B cell (primary cell): ENCODE measurements at regions not wholly inside any gene's neighbourhood (a gene's known extent, or its start where the extent isn't known, plus 50 kb on each side); places are given as distances from the start of the nearest gene placed in this dataset.

Experiments
- ATAC-seq: fragments of 200-7000 bp; cut with Tn5 transposase; one replicate; pipeline ENCODE4 v1.10.0; 2021; ENCODE audit warnings: low read depth, mild to moderate bottlenecking, moderate number of reproducible peaks, moderate library complexity
- CTCF ChIA-PET: fragments of 350-600 bp; sonication (Branson Sonifier 250); formaldehyde crosslinking; loops from one replicate; lab custom pipeline; 2021; ENCODE audit warnings: antibody characterized with exemption, inconsistent platforms; lab: Charles Lee
- POLR2A ChIA-PET: fragments of 350-600 bp; sonication (Branson Sonifier 250); formaldehyde crosslinking; loops from one replicate; lab custom pipeline; 2021; ENCODE audit warnings: antibody characterized with exemption; lab: Charles Lee
- DNase-seq: peaks from one replicate; pipeline ENCODE4 v3.0.0; 2013
- H2AFZ ChIP-seq: 2 replicates; pipeline ENCODE4 v1.6.1; 2012; ENCODE audit warnings: mild to moderate bottlenecking, low read depth, low read length; ENCODE audit not compliant: insufficient read depth, poor library complexity, severe bottlenecking
- H3K27ac ChIP-seq, 2 donors: 1 replicate in 1 of 2; 2 replicates in 1 of 2; pipeline ENCODE4 v1.5.1; 2012 to 2013; ENCODE audit warnings: low read length in 2 of 2, mild to moderate bottlenecking in 2 of 2, moderate library complexity in 1 of 2
- H3K27me3 ChIP-seq, 4 experiments: fragments of 200-600 bp in 1 of 4; sonication (generic) in 1 of 4; replicated peaks in 1 of 4; 1 replicate in 2 of 4; 2 replicates in 2 of 4; pipeline versions ENCODE4 v1.6.1 to v1.7.0; 2013 to 2016; ENCODE audit warnings: low read length in 3 of 4, mild to moderate bottlenecking in 2 of 4, mixed read lengths in 1 of 4, moderate library complexity in 1 of 4; ENCODE audit not compliant: insufficient read depth in 4 of 4, control insufficient read depth in 3 of 4; ENCODE audit errors: control extremely low read depth in 1 of 4
- H3K36me3 ChIP-seq, 2 experiments: replicated peaks in 1 of 2; 1 replicate in 1 of 2; 2 replicates in 1 of 2; pipeline versions ENCODE4 v1.6.1 to v1.7.1; 2013; ENCODE audit warnings: low read length in 1 of 2; ENCODE audit not compliant: insufficient read depth in 2 of 2, control insufficient read depth in 1 of 2; ENCODE audit errors: control extremely low read depth in 1 of 2, extremely low read depth in 1 of 2
- H3K4me1 ChIP-seq, 2 donors: fragments of 200-600 bp in 1 of 2; sonication (generic) in 1 of 2; 1 replicate in 1 of 2; 2 replicates in 1 of 2; pipeline versions ENCODE4 v1.5.1 to v1.6.1; 2013 to 2017; ENCODE audit warnings: low read length in 2 of 2; ENCODE audit not compliant: control insufficient read depth in 2 of 2, insufficient read depth in 2 of 2
- H3K4me2 ChIP-seq: replicated peaks from 2 replicates; pipeline ENCODE3; 2012; ENCODE audit warnings: mild to moderate bottlenecking, low read depth, low read length; ENCODE audit not compliant: poor library complexity, severe bottlenecking
- H3K4me3 ChIP-seq, 5 experiments: fragments of 200-600 bp in 1 of 5; sonication (generic) in 1 of 5; 1 replicate in 3 of 5; 2 replicates in 2 of 5; pipeline versions ENCODE4 v1.5.1 to v1.7.0; 2011 to 2016; ENCODE audit warnings: low read length in 4 of 5, mild to moderate bottlenecking in 4 of 5, low read depth in 2 of 5, control low read depth in 1 of 5, moderate library complexity in 1 of 5; ENCODE audit not compliant: insufficient read depth in 1 of 5; ENCODE audit errors: control extremely low read depth in 1 of 5, extremely low read depth in 1 of 5
- H3K79me2 ChIP-seq: fragments of 200-600 bp; sonication (generic); one replicate; pipeline ENCODE4 v1.6.0; 2016; ENCODE audit warnings: low read length; ENCODE audit not compliant: control insufficient read depth, insufficient read depth
- H3K9ac ChIP-seq: fragments of 200-600 bp; sonication (generic); 2 replicates; pipeline ENCODE4 v1.6.1; 2017; ENCODE audit warnings: mild to moderate bottlenecking, low read length, moderate library complexity
- H3K9me3 ChIP-seq, 3 donors: one replicate each; pipeline versions ENCODE4 v1.6.1 to v1.7.1; 2013; ENCODE audit warnings: low read length in 2 of 3; ENCODE audit not compliant: control insufficient read depth in 2 of 3, insufficient read depth in 1 of 3; ENCODE audit errors: control extremely low read depth in 1 of 3
- H4K20me1 ChIP-seq: 2 replicates; pipeline ENCODE4 v1.6.0; 2012; ENCODE audit warnings: mild to moderate bottlenecking, low read length; ENCODE audit not compliant: insufficient read depth, control insufficient read depth, poor library complexity, severe bottlenecking
- H3K27ac Mint-ChIP-seq: one replicate; pipeline ENCODE4 v1.8.0; 2021; ENCODE audit warnings: mixed read lengths
- H3K27me3 Mint-ChIP-seq: one replicate; pipeline ENCODE4 v1.8.0; 2021; ENCODE audit warnings: mixed read lengths
- H3K4me1 Mint-ChIP-seq: one replicate; pipeline ENCODE4 v1.8.0; 2021; ENCODE audit warnings: mixed read lengths
- H3K4me3 Mint-ChIP-seq: one replicate; pipeline ENCODE4 v1.8.0; 2021; ENCODE audit warnings: mixed read lengths
- H3K9me3 Mint-ChIP-seq: one replicate; pipeline ENCODE4 v1.8.0; 2022; ENCODE audit warnings: mixed read lengths; ENCODE audit not compliant: insufficient read depth
- EZH2 ChIP-seq: IDR thresholded peaks from 2 replicates; pipeline ENCODE4 v1.6.1; 2012; ENCODE audit warnings: borderline replicate concordance, low read depth, mild to moderate bottlenecking, moderate library complexity, low read length; ENCODE audit not compliant: insufficient read depth, poor library complexity, severe bottlenecking
- WGBS: methylation state at CpG from one replicate; pipeline ENCODE4 v1.1.5; 2013; ENCODE audit warnings: missing lambda C conversion rate; ENCODE audit not compliant: insufficient coverage; 5-methylcytosine and 5-hydroxymethylcytosine counted together
- intact Hi-C: fragments of 100-400 bp; cut with micrococcal nuclease; formaldehyde crosslinking; loops from one replicate; pipeline ENCODE4 v1.10.0; 2022
- TF ChIP-seq, protein P1 (sequence below): fragments of 200-600 bp; IDR thresholded peaks from one replicate; pipeline ENCODE4 v1.8.0; 2022; ENCODE audit warnings: antibody characterized with exemption, mild to moderate bottlenecking

DNA sequence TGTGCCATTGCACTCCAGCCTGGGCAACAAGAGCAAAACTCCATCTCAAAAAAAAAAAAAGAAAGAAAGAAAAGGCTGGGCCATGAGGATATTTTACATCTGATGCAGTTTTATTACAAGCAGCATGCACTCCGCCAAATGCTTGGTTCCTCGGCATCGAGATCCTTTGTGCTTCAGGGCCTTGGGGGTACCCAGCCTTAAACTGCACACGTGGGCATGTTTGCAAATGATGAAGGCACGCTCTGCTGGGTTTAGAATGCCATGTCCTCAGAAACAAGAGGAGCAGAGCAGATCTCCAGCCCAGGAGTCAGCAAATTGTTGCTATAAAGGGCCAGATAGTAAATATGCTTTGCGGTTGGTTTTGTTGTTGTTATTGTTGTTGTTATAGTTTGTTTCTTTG, 153.2 kb downstream of the KATNIP start:
- Histone ChIP-seq H3K4me3 (no peak overlapping the region), H3K4me1 (no peaks in the 10 kb centered on the region), H4K20me1 (no peaks in the 10 kb centered on the region), H3K79me2 (no peaks in the 10 kb centered on the region), H3K9me3 (no peaks in the 10 kb centered on the region), H3K36me3 (peaks cover 0 to 22% of the 10 kb centered on the region in 2 experiments), H3K9ac (no peak overlapping the region), H3K27ac (no peak overlapping the region), H2AFZ (no peak overlapping the region), H3K27me3 (no peaks in the 10 kb centered on the region), H3K4me2 (no peak overlapping the region)
- WGBS = 93% methylated on average over 5 of the region's 6 CpGs
- ATAC-seq (no peak), DNase-seq (no peak)
- no peak for TF ChIP-seq EZH2
- TF ChIP-seq, protein P1, sequence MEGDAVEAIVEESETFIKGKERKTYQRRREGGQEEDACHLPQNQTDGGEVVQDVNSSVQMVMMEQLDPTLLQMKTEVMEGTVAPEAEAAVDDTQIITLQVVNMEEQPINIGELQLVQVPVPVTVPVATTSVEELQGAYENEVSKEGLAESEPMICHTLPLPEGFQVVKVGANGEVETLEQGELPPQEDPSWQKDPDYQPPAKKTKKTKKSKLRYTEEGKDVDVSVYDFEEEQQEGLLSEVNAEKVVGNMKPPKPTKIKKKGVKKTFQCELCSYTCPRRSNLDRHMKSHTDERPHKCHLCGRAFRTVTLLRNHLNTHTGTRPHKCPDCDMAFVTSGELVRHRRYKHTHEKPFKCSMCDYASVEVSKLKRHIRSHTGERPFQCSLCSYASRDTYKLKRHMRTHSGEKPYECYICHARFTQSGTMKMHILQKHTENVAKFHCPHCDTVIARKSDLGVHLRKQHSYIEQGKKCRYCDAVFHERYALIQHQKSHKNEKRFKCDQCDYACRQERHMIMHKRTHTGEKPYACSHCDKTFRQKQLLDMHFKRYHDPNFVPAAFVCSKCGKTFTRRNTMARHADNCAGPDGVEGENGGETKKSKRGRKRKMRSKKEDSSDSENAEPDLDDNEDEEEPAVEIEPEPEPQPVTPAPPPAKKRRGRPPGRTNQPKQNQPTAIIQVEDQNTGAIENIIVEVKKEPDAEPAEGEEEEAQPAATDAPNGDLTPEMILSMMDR = no peak
- intact Hi-C loops = no loop called here
- Mint-ChIP-seq H3K4me3 (no peak overlapping the region), H3K27me3 (no peaks in the 10 kb centered on the region), H3K4me1 (no peaks in the 10 kb centered on the region), H3K9me3 (no peaks in the 10 kb centered on the region), H3K27ac (no peak overlapping the region)
- ChIA-PET POLR2A (no interaction called here), CTCF (no interaction called here)

DNA sequence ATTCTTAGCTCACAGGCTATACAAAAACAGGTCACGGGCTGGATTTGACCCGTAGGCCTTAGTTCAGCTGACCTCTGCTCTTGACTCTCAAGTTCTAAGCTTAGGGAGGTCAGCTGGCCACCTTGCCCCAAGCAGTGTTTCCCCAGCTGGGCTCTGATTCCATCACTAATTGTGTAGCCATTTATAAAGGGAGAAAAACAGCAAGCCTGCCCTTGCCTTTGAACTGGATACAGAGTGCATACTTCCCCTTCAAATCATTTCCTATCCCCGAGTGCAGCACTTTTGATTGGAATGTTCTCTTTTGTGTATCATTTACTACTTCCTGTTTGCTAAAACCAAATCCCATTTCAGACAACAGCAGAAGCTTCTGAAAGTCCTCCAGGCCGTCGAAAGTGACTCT, 153.6 kb downstream of the KATNIP start:
- no peaks in the 10 kb centered on the region for H3K4me1 ChIP-seq
- H3K4me3 ChIP-seq = no peak overlapping the region
- no peaks in the 10 kb centered on the region for H4K20me1 ChIP-seq
- WGBS = 82% methylated on average over 2 of the region's 5 CpGs
- no peaks in the 10 kb centered on the region for H3K79me2 ChIP-seq
- intact Hi-C loops = no loop called here
- ATAC-seq (no peak), DNase-seq (no peak)
- no peak overlapping the region for H3K9ac ChIP-seq
- Mint-ChIP-seq H3K4me1 (no peaks in the 10 kb centered on the region), H3K4me3 (no peak overlapping the region), H3K9me3 (no peaks in the 10 kb centered on the region), H3K27me3 (no peaks in the 10 kb centered on the region), H3K27ac (no peak overlapping the region)
- H3K36me3 ChIP-seq = peaks cover 0 to 19% of the 10 kb centered on the region in 2 experiments
- no peak overlapping the region for H3K27ac ChIP-seq
- no peaks in the 10 kb centered on the region for H3K27me3 ChIP-seq
- CTCF ChIA-PET = no interaction called here
- TF ChIP-seq EZH2 = no peak
- TF ChIP-seq, protein P1 = no peak
- POLR2A ChIA-PET = no interaction called here
- H3K9me3 ChIP-seq = no peaks in the 10 kb centered on the region
- H3K4me2 ChIP-seq = no peak overlapping the region
- H2AFZ ChIP-seq = no peak overlapping the region
